ENCODE measurements at regions not wholly inside any gene's neighbourhood (a gene's known extent, or its start where the extent isn't known, plus 50 kb on each side); places are given as distances from the start of the nearest gene placed in this dataset.

DNA sequence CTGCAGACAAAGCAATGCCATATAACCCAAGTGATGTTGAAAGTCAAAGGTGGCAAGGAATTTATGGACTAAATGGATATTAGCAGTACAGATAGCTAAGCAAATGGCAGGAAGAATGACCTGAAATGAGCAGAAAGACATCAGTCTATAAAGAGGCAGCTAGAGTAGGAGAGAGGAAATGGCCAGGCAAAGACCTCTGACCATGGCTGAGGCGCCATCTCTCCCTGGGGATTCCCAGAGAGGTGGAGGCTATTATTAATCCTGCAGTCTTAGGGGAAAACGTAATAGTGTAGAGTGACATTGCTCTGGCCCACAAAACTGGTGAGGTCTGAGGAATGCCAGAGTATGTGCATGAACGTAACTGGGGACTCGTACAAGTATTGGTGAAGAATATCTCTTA, 563.6 kb upstream of the PRMT6 start:
- TF ChIP-seq, protein P1, sequence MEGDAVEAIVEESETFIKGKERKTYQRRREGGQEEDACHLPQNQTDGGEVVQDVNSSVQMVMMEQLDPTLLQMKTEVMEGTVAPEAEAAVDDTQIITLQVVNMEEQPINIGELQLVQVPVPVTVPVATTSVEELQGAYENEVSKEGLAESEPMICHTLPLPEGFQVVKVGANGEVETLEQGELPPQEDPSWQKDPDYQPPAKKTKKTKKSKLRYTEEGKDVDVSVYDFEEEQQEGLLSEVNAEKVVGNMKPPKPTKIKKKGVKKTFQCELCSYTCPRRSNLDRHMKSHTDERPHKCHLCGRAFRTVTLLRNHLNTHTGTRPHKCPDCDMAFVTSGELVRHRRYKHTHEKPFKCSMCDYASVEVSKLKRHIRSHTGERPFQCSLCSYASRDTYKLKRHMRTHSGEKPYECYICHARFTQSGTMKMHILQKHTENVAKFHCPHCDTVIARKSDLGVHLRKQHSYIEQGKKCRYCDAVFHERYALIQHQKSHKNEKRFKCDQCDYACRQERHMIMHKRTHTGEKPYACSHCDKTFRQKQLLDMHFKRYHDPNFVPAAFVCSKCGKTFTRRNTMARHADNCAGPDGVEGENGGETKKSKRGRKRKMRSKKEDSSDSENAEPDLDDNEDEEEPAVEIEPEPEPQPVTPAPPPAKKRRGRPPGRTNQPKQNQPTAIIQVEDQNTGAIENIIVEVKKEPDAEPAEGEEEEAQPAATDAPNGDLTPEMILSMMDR (IDR thresholded peaks at IDR 0.05) = no peak
- no peak for TF ChIP-seq POLR2AphosphoS5 (IDR thresholded peaks at IDR 0.05; ENCODE audit: insufficient read depth in 1 of 2, low read depth in 1 of 2)
- TF ChIP-seq POLR2A (IDR thresholded peaks at IDR 0.05) = no peak
